C4-2B (cell line): ENCODE measurements at regions not wholly inside any gene's neighbourhood (a gene's known extent, or its start where the extent isn't known, plus 50 kb on each side); places are given as distances from the start of the nearest gene placed in this dataset.
"Not testable (repeated sequence)": the region's sequence is repeated elsewhere in the genome, so short reads cannot be mapped to it uniquely, and the experiment has no call there.

Source experiments
- ZFX ChIP-seq: fragments of 450-650 bp; IDR thresholded peaks from 2 replicates; pipeline ENCODE4 v1.6.1; 2017
- TF ChIP-seq, protein P1 (sequence below): fragments of 450-650 bp; conservative IDR thresholded peaks from 2 replicates; pipeline ENCODE4 v1.5.1; 2017; ENCODE audit warnings: mild to moderate bottlenecking

DNA sequence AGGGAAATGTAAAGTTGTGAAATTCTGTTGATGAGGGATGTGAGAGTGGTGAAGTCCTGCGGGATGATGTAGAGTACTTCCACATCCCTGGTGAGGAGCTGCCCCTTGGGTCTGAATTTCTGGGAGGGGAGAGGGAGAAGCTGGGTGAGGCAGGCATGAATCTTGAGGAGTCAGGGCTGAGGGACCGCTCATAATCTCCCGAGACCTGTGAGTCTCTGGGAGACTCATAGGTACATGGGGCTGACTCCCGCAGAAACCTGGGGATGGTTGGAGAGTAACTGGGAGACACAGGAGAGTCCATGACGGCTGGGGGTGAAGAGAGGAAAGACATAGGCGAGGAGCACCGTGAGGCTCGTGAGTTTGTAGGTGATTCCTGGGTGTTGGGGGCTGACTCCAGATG lies 126.2 kb upstream of the ANKRD30BL start:
- TF ChIP-seq, protein P1, sequence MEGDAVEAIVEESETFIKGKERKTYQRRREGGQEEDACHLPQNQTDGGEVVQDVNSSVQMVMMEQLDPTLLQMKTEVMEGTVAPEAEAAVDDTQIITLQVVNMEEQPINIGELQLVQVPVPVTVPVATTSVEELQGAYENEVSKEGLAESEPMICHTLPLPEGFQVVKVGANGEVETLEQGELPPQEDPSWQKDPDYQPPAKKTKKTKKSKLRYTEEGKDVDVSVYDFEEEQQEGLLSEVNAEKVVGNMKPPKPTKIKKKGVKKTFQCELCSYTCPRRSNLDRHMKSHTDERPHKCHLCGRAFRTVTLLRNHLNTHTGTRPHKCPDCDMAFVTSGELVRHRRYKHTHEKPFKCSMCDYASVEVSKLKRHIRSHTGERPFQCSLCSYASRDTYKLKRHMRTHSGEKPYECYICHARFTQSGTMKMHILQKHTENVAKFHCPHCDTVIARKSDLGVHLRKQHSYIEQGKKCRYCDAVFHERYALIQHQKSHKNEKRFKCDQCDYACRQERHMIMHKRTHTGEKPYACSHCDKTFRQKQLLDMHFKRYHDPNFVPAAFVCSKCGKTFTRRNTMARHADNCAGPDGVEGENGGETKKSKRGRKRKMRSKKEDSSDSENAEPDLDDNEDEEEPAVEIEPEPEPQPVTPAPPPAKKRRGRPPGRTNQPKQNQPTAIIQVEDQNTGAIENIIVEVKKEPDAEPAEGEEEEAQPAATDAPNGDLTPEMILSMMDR = not testable (repeated sequence)
- TF ChIP-seq ZFX = not testable (repeated sequence)
